ENCODE measurements at regions not wholly inside any gene's neighbourhood (a gene's known extent, or its start where the extent isn't known, plus 50 kb on each side); places are given as distances from the start of the nearest gene placed in this dataset.

GRCh38 chr7:115088893-115089292 lies 167.0 kb downstream of the MDFIC start:
- TF ChIP-seq CTCF (conservative IDR thresholded peaks at IDR 0.05; ENCODE audit: low read depth, low read length), result no peak
- no peak overlapping the region for H3K4me3 ChIP-seq (ENCODE audit: low read length)
- DNase-seq (ENCODE audit: low read depth), result no peak

- TF ChIP-seq CTCF (conservative IDR thresholded peaks at IDR 0.05; ENCODE audit: low read depth, low read length), result no peak
- DNase-seq (ENCODE audit: low read depth), result peak; percentile 77
- H3K4me3 ChIP-seq (ENCODE audit: low read length), result no peak overlapping the region
These were observed 165.5 kb downstream of the MDFIC start for GRCh38 chr7:115087437-115087836.

- no peak for DNase-seq (ENCODE audit: low read depth)
- H3K4me3 ChIP-seq (ENCODE audit: low read length), result no peak overlapping the region
- peak; percentile 11 for TF ChIP-seq CTCF (conservative IDR thresholded peaks at IDR 0.05; ENCODE audit: low read depth, low read length)
These were observed 164.4 kb downstream of the MDFIC start for GRCh38 chr7:115086146-115086841.

- DNase-seq (ENCODE audit: low read depth), result no peak
- H3K4me3 ChIP-seq (ENCODE audit: low read length), result no peak overlapping the region
- no peak for TF ChIP-seq CTCF (conservative IDR thresholded peaks at IDR 0.05; ENCODE audit: low read depth, low read length)
These were observed 163.5 kb downstream of the MDFIC start for GRCh38 chr7:115085421-115085820.

- no peak for TF ChIP-seq CTCF (conservative IDR thresholded peaks at IDR 0.05; ENCODE audit: low read depth, low read length)
- DNase-seq (ENCODE audit: low read depth), result no peak
- H3K4me3 ChIP-seq (ENCODE audit: low read length), result no peak overlapping the region
These were observed 162.0 kb downstream of the MDFIC start for GRCh38 chr7:115083935-115084334.

GRCh38 chr7:115081772-115082171 lies 159.9 kb downstream of the MDFIC start:
- TF ChIP-seq CTCF (conservative IDR thresholded peaks at IDR 0.05; ENCODE audit: low read depth, low read length), result no peak

GRCh38 chr7:115078851-115079250 lies 157.0 kb downstream of the MDFIC start:
- DNase-seq (ENCODE audit: low read depth), result no peak
- no peak for TF ChIP-seq CTCF (conservative IDR thresholded peaks at IDR 0.05; ENCODE audit: low read depth, low read length)
- H3K4me3 ChIP-seq (ENCODE audit: low read length), result no peak overlapping the region

More at GRCh38 chr7:115081772-115082171, 159.9 kb downstream of the MDFIC start:
- no peak for DNase-seq (ENCODE audit: low read depth)
- H3K4me3 ChIP-seq (ENCODE audit: low read length), result no peak overlapping the region
